ENCODE measurements at regions not wholly inside any gene's neighbourhood (a gene's known extent, or its start where the extent isn't known, plus 50 kb on each side); places are given as distances from the start of the nearest gene placed in this dataset.

GRCh38 chr20:62552613-62553012 lies 76.8 kb upstream of the GATA5 start:
- BruUV-seq (replicated peaks): no TSS peak
- in situ Hi-C loops (cut with HindIII; ENCODE audit: extremely low pct_ligation_motif_present, low pct_unique_long_range_greater_than_20kb) (no loop called here), intact Hi-C loops (cut with micrococcal nuclease; ENCODE audit: unreplicated experiment) (no loop called here)
- Histone ChIP-seq H4K20me1 (ENCODE audit: insufficient read depth, low read length) (peaks cover 2% of the 10 kb centered on the region; the same call in 1 of the 2 replicates), H3K36me3 (replicated peaks in 1 of 2; ENCODE audit: control insufficient read depth in 1 of 2, insufficient read depth in 2 of 2, low read length in 2 of 2) (no peaks in the 10 kb centered on the region), H3K79me2 (ENCODE audit: insufficient read depth, low read length) (no peaks in the 10 kb centered on the region), H3K27ac (ENCODE audit: extremely low read length, insufficient read depth, low read length) (no peak overlapping the region), H3K4me1 (ENCODE audit: insufficient read depth, low read length) (peaks cover 15% of the 10 kb centered on the region), H3K4me3 (replicated peaks in 1 of 3; ENCODE audit: insufficient read depth in 1 of 3, low read depth in 2 of 3, low read length in 3 of 3) (no peak overlapping the region), H2AFZ (ENCODE audit: low read length) (no peak overlapping the region), H3K9ac (ENCODE audit: insufficient read depth, low read depth, low read length) (no peak overlapping the region), H3K27me3 (ENCODE audit: control insufficient read depth in 1 of 2, insufficient read depth in 2 of 2, low read length in 2 of 2) (peaks cover 68 to 98% of the 10 kb centered on the region in 2 experiments), H3K9me3 (ENCODE audit: low read length) (no peaks in the 10 kb centered on the region), H3K4me2 (ENCODE audit: low read depth, low read length) (no peak overlapping the region)
- TF ChIP-seq PHF8 (CRISPR knock-in tag; IDR thresholded peaks at IDR 0.05): no peak
- no peak for TF ChIP-seq NCOA1 (CRISPR knock-in tag; IDR thresholded peaks at IDR 0.05)
- no peak for TF ChIP-seq IRF2 (CRISPR knock-in tag; IDR thresholded peaks at IDR 0.05)
- TF ChIP-seq ELF3 (CRISPR knock-in tag; IDR thresholded peaks at IDR 0.05): no peak
- no peak for TF ChIP-seq FOXA3 (CRISPR knock-in tag; IDR thresholded peaks at IDR 0.05)
- no peak for TF ChIP-seq JUNB (CRISPR knock-in tag; IDR thresholded peaks at IDR 0.05; ENCODE audit: borderline replicate concordance)
- no peak for TF ChIP-seq HHEX (CRISPR knock-in tag; IDR thresholded peaks at IDR 0.05)
- ATAC-seq (no peak), FAIRE-seq (no peak), DNase-seq (ENCODE audit: low spot score) (no peak)
- CTCF ChIA-PET (ENCODE audit: low intra/inter-chr PET ratio, low total read pairs): no interaction called here
- POLR2A ChIA-PET: no interaction called here
- 50% methylated on average over 14 of the region's 14 CpGs for WGBS (ENCODE audit: low lambda C conversion rate)

GRCh38 chr20:62553136-62553837 lies 77.5 kb upstream of the GATA5 start:
- Histone ChIP-seq H3K4me1 (ENCODE audit: insufficient read depth, low read length) (peaks cover 16% of the 10 kb centered on the region), H3K9me3 (ENCODE audit: low read length) (no peaks in the 10 kb centered on the region), H3K4me3 (replicated peaks in 1 of 3; ENCODE audit: insufficient read depth in 1 of 3, low read depth in 2 of 3, low read length in 3 of 3) (no peak overlapping the region), H3K9ac (ENCODE audit: insufficient read depth, low read depth, low read length) (no peak overlapping the region), H3K79me2 (ENCODE audit: insufficient read depth, low read length) (no peaks in the 10 kb centered on the region), H3K4me2 (ENCODE audit: low read depth, low read length) (no peak overlapping the region), H2AFZ (ENCODE audit: low read length) (no peak overlapping the region), H4K20me1 (ENCODE audit: insufficient read depth, low read length) (peaks cover 2% of the 10 kb centered on the region; the same call in 1 of the 2 replicates), H3K27ac (ENCODE audit: extremely low read length, insufficient read depth, low read length) (no peak overlapping the region), H3K27me3 (ENCODE audit: control insufficient read depth in 1 of 2, insufficient read depth in 2 of 2, low read length in 2 of 2) (peaks cover 68 to 98% of the 10 kb centered on the region in 2 experiments), H3K36me3 (replicated peaks in 1 of 2; ENCODE audit: control insufficient read depth in 1 of 2, insufficient read depth in 2 of 2, low read length in 2 of 2) (no peaks in the 10 kb centered on the region)
- BruUV-seq (replicated peaks): no TSS peak
- in situ Hi-C loops (cut with HindIII; ENCODE audit: extremely low pct_ligation_motif_present, low pct_unique_long_range_greater_than_20kb) (no loop called here), intact Hi-C loops (cut with micrococcal nuclease; ENCODE audit: unreplicated experiment) (no loop called here)
- ATAC-seq (0 out of 3 replicates have a peak, but pooled peaks have one; percentile 2), FAIRE-seq (no peak), DNase-seq (ENCODE audit: low spot score) (no peak)
- POLR2A ChIA-PET: no interaction called here
- TF ChIP-seq ZNF18 (CRISPR knock-in tag; IDR thresholded peaks at IDR 0.05; ENCODE audit: insufficient replicate concordance) (no peak), CREM (IDR thresholded peaks at IDR 0.05) (no peak), CREM (CRISPR knock-in tag; IDR thresholded peaks at IDR 0.05) (no peak)
- CTCF ChIA-PET (ENCODE audit: low intra/inter-chr PET ratio, low total read pairs): no interaction called here
- WGBS (ENCODE audit: low lambda C conversion rate): 50% methylated on average over 33 of the region's 33 CpGs

All from HepG2 (cell line).